HG03139 (cell line): ENCODE measurements at regions not wholly inside any gene's neighbourhood (a gene's known extent, or its start where the extent isn't known, plus 50 kb on each side); places are given as distances from the start of the nearest gene placed in this dataset.

ENCODE experiments used
- ATAC-seq: cut with Tn5 transposase; IDR thresholded peaks from one replicate; pipeline ENCODE4 v1.9.1; 2021; ENCODE audit not compliant: unreplicated experiment

DNA sequence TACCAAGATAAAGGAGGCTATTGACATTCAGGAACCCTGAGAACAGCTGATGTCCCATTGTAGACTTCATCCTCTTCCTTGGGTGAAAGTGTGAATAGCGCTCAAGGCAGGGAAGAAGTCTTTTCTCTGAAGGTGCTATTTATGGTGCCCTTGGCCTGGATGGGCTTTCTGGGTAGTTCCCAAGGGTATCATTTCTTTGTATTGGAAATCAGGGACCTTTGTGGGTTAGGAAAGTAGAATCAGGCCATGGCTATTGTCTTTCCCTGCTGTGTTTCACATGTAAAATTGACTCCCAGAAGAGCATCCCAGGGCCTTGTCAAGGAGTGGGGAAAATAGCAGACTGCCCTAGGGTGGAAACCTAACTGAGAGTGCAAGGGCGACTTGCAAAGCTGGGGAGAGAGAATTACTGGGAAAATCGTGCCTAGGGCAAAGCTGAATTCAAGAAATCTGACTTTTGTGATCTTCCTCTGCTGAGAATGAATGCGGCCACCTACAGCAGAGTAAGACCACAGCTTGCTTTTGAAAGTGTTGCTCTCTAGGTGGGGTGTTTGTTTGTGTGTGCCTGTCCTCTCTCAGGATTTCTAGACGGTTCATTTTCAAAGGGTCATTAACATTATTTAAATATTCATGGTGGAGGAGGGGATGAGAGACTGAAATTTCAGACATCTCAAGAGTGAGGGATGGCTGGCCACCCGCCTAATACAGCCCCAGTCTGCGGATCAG, 160.6 kb downstream of the C9orf152 start:
- ATAC-seq: peak; percentile 7

DNA sequence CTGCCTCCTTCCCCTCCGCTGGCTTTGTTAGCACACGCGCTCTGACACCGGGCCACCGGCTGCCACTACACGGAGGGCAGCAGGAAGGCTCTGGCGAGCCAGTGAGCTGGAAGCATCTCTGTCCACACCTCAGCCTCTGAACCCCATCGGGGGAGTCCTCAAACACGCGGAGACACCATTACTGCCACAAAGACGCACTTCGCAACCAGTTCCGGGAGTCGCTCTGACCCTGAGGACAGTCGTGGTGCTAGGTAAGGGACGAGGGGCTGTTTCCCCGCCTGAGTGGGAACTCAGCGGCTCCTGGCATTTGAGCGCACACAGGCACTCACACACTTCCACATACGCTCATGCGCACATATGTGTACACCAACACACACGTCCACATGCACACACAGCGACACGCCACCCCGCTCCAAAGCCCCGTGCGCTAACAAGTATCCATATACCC, 160.0 kb downstream of the C9orf152 start:
- peak; percentile 19 for ATAC-seq

DNA sequence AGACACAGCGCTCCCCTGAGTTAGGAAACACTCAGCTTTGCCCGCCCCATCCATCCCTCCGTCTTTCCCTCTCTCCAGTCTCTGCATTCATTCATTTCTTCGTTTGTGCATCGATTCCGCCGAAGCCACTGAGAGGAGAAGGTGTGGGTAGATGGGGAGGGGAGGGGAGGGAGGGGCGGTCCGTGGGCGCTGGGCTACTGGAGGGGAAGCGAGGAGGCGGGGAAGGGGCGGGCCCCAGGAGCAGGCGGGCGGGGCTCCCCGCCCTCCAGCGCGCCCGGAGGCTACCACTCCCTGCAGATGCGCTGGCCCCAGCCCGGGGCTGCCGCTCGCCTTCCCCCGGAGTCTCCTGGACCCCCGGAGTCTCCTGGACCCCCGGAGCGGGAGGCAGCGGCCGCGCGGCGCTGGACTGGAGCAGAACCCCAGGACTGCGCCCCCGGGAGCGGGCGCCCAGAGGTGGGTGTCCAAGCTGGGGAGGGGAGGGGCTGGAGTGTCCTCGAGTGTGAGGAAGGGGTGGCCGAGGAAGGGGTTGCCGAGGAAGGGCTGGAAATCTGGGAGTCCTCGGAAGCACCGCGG, 159.5 kb downstream of the C9orf152 start:
- peak; percentile 79 for ATAC-seq

DNA sequence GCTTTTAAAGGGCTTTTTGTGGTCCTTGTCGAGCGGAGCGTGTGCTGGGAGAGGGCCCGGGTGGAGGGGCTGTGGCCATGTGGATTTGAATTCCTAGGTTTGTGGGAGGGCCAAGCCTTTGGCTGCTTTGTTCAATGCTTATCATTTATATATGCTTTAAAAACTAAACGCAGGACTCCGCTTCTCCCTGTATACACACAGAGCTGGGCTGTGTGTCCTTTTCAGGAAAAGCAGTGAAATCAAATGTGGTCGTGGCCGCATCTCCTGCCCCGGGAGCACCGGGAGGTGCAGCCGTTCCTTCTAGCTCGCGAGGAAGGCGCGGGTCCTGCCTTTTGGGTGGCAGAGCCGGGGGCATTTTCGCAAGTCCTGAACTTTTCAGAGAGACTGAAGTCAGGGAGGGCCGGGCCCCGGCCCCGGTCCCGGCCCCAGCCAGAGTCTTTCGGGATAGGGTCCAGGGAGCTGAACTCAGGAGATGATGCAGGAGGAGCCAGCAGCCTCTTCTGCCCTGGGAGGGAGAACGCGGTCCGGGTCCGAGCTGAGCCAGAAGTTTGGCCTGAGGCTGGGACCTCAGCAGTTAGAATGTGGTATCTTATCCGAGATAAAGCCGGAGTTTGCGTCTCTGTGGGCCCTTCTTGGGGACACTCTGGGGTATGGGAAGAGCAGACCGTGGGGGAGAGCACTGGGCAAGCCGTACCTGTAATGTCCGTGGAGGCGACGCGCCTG, 158.8 kb downstream of the C9orf152 start:
- peak; percentile 1 for ATAC-seq

DNA sequence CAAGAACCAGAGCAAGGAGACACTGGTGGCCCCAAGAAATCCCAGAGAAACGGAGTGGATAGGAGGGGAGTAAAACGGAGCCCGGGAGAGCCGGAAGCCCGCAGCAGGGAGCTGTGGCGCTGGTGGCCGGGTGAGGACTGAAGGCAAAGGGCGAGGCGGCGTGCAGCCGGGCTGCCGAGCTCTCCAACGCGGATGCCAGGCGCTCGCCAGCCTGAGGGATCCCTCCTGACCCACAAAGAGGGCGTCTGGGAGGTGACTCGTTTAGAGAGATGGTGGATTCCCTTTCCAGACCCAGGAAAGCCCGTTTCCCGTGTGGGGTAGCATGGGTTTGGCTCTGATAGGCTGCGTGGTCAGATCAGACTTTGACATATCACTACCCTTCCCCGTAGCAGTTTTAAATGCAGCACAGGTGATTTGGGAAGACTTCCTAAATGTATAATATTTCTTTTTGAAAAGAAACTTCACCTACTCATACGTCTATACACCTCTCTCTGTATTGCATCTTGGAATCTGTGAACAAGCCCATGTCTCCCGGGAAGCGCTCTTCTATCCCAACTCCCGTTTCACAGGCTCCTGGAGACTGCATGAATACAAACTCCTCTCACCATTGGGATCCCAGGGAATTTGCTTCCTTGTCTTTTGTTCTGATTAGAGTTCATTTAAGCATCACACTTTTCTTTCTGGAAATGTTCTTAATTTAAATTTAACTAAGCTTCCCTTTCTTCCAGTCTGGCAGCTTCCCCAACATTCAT, 158.1 kb downstream of the C9orf152 start:
- ATAC-seq: no peak

DNA sequence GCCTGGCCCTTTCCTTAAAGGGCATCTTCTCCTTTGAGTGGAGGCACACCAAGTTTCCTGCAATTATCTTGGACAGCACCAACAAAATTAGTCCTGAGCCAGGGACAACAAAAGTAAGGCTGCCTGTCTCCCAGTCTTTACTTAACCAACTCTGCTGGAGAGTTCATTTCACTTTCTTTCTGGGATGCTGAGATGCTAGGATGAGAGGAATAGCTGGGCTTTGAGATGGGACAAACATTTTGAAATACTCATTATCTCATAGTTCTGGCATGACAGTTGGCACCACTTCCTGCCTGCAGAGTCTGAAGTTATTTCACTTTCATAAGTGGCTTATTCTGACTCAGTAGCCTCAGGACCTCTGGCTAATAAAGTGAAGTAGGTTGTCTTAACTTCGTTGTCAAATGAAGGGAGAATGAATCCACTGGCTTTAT, 157.0 kb downstream of the C9orf152 start:
- peak; percentile 43 for ATAC-seq

DNA sequence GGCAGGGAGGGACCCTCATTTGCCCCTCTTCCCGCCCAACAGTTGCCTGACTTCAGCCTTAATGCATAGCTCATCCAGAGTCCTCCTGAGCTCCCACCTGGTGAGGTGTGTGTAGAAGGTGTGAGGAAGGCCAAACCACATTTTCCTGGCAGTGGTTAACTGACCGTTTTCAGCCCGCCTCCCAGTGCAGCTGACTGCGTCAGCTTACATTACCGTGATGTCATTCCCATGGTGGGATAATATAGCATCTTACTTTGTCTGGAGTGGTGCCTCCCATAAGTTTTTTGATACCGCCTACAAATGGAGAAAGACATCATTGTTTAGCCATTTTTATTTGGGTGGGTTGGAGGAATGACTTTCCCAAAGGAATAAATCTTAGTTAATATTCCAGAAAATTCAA, 151.9 kb downstream of the C9orf152 start:
- ATAC-seq: no peak

DNA sequence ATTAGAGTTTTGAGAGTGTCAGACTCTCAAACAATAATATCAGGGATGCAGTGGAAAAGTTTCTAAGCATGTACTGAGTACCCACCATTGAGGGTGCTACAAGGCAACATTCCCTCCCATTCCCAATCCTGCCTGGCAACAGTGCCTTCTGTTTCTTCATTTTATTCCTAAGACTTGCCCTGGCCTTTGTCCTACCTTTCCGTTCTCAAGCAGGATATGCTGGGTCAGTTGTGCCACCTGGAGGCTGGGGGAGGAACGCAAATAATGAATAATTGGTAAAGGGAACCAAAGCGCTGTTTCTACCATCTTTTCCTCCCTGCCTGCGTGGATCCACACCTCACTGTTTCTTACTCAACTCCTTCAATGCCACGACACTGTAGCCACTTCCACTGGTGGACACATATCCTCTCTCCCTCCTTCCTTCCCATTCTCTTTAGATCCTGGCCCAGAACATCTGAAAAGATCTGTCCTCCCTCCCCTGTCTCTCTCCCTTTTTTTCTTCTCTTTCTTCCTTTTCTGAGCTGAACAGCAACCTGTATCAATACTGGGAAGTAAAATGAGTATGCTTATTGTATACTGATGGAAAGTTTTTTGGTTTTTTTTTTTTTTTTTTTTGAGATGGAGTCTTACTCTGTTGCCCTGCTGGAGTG, 149.5 kb downstream of the C9orf152 start:
- ATAC-seq: no peak

DNA sequence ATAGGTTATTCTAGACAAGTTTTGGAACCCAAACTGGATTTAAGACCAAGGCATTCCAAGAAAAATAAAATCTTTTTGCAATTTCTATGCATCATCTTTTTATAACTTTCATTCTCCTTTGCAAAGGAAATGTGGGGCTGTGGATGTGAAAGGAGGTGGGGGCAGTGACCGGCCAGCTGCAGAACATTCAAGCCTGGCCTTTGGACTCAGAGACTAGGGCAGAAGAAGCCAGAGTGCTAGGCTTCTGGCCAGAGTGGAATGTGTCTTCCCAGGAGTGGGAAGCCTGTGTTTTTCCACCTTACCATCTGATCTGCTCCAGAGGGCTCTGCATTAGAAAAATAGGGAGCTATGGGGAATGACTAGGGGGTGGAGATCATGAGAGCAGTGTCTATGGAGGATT, 148.5 kb downstream of the C9orf152 start:
- no peak for ATAC-seq

DNA sequence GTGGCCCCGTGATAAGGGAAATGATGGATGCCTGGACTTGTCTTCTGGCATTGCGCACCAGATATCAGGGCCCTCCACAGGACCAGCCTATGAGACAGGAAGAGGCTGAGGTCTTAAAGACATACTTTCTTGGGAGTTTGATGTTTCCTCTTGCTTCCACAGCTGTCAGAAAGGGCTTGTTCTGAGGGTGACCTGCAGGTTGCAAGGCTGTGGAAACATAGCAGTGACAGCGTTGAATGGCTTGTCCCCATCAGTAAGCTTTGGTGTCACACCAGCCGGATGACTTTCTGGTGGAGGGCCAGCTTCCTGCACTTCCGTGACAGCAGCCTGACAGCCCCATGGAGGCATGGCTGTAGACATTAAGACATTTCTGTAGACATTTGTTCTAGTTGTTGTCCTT, 143.2 kb downstream of the C9orf152 start:
- peak; percentile 59 for ATAC-seq

DNA sequence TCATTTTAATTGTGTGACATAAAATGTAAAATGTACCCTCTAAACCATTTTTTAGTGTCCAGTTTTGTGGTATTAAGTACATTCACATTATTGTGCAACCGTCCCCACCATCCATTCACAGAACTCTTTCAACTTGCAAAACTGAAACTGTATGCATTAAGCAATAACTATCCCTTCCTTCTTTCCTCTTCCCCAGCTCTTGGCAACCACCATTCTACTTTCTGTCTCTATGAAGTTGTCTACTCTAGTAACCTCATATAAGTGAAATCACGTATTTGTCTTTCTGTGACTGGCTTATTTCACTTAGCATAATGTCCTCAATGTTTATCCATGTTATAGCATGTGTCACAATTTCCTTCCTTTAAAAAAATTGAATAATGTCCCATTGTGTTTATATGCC, 142.4 kb downstream of the C9orf152 start:
- ATAC-seq: peak; percentile 59

DNA sequence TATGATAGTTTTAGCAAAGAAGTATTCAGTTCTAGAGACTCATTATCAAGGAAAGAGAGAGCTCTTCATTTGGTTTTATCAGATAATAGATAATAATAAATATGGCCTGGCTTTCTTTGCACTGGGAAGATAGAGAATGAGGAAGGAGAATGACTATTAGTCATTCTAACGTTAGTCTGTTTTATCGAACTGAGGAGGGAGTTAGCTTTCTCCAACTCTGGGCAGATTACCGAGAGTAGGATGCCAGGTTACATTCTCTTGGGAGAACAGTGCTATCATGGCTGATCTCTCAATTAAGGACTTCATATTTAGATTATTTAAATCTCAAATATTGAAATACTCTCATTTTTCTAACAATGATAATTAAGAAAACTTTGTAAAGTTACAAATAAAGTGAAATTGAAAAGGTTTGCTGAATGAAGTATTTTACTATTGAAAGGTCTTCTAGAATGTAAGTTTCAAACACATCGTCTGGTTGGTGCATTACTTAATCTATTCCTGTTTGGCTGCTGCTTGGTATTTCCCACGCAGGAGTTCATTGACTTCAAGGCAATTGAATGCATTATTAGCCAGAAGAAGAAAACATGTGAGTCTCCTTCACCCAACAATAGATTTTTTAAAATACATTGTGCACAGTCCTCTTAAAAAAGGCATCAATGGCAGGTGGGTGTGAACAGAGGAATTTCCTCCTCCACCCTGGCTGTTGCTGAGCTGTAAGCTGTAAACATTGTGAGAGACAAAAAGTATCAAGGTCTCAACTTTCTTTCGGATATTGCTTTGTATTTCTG, 140.8 kb downstream of the C9orf152 start:
- ATAC-seq: no peak

DNA sequence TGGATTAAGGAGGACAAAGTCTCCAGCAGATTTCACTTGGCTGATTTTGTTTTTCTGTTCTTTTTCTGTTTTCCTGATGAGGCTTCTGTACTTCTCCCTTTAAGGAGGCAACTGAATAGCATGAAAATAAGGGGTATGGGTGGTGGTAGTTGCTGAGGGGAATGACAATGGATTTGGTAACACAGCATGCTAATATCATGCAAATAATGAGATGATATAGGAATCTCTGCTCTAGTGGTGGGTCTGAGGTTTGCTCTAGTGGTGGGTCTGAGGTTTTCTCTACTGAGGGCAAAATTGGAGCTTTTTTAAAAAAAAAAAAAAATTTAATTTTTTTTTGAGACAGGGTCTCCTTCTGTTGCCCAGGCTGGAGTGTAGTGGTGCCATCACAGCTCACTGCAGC, 139.7 kb downstream of the C9orf152 start:
- no peak for ATAC-seq

DNA sequence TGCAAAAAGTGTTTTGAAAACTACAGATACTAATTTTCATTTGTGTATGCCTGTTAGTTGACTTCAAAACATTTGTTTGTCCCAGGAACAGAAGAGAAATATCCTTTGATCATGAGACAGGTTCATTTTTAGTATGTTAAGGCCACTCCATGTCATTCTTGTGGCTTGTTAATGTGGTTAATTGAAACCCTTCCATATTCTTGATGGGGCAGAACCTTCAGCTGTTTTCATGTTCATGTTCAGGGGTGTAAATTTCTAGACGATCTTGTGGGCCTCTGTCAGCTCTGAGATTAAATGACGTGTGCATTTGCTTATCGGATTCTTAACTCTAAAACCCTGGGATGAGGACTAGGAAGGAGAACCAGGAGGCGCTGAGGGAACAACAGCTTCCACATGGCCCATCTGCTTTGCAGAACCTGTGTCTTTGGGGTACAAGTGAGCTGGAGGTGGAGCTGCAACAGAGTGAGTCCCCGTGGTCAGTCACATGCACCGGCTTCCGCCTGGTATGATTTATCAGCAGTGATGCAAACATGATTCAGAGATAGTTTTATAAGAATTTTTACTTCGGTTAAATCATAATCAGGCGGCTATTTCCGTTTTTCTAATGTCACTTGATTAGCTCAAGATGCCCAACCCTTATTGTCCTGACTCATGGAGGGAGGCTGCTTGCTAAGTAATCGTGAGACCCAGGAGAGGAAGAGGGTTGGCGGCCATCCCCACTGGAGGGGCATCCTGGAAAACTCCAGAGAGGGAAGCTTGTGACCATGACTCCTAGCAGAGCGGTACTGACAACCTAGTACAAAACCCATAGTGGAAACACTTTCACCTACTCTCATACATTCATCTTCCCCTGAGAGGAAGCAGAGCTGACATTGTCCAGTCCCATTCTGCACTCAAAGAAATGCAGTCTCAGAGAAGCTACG, 138.4 kb downstream of the C9orf152 start:
- ATAC-seq: no peak

DNA sequence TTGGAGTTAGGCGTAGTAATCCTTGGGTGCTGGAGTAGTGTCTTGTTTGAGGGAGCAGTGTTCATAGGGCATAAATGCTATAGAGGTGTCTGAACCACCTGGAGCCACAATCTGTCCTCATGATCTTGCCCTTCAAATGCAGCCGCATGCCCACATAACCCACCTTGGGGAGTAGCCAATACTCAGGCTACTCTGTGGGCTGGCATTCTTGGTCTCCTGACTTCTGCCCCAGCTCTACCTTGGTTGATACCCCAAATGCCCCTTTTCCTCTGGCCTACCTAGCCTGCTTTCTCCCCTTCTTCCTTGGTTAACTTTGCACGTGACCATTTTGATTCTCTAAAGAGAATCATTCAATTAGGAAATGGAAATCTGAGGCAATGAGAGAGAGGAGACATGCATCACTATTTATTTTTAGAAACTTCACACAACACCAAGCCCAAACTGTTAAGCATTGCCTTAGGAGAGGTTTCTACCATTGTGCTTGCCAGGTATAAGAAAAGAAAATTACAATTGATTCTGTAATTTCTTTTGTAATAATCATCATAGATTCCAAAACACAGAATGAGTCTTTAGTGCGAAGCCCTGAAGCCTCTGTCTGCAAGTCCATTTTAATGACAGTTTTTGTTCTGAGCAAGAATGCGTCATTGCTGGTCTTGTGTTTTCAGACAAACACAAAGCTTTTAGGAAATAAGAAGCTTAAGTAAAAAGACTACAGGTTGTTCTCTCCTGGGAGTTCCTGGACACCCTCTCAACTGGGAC, 135.2 kb downstream of the C9orf152 start:
- no peak for ATAC-seq

DNA sequence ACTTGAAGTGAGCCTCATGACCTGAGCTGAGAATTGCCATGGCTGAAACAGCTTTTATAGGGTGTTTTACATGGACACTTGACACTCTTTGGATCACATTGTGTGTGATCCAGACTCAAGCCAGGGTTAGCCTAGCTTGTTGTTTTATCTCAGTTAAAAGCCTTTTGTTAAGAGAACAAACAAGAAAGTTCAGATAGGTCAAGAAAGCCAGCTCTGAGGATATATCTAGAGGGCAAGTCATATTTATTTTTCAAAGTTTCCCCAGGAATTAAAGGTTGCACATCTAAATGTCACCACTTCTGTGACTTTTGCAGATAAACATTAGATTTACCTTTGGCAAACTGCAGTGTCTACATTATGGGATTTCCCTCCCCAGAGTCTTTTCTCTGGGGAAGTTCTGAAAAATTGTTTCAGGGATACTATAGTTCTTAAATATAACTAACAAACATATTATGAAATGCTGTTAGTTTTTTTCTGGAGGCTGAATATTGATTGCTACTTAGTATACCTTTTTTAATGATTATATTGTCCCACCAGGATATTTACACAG, 134.5 kb downstream of the C9orf152 start:
- ATAC-seq: no peak

DNA sequence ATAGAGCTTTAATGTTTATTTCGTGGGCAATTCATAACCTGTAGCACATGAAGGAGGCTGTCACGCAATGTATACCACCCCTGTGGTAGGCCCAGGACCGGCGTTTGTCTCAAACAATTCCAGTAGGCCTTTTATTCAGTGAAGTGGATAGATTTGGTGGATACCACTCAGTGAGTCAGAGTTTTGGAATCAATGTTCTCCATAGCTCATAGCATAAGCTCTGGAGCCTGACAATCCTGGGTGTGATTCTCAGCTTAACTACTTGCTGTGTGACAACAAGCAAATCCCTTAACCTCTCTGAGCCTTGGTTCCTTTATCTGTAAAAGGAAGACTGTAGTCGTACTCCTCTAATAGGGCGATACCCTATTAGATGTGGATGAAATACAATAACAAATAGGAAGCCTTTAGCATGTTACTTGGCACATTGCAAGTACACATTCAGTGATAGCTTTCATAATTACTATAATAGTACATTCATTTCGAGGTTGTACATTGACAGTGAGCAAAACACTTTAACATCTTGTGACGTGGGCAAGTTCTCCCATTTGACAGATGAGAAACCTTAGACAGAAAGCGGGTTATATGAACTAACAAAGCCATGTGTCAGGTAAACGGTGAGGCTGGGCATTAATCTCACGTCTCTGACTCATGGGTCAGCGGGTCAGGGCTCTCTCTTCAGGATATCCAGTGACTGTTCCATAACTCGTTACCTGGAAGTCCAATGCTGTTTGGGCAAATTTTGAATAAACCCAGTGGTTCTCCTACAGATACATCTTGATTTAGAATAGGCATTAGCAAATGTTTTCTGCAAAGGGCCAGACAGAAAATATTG, 130.8 kb downstream of the C9orf152 start:
- no peak for ATAC-seq
